Activated CD4-positive, alpha-beta T cell treated with anti-CD3 and anti-CD28 coated beads for 4 hours (primary cell): ENCODE measurements at regions not wholly inside any gene's neighbourhood (a gene's known extent, or its start where the extent isn't known, plus 50 kb on each side); places are given as distances from the start of the nearest gene placed in this dataset.
"Not testable (repeated sequence)": the region's sequence is repeated elsewhere in the genome, so short reads cannot be mapped to it uniquely, and the experiment has no call there.

Experiments
- DNase-seq, 2 donors: peaks; one replicate each; pipeline ENCODE4 v3.0.0-alpha.2; 2020

GRCh38 chr13:76829572-76830327, 56.5 kb downstream of the KCTD12 start:
- no peak for DNase-seq

GRCh38 chr13:76828316-76828741, 57.9 kb downstream of the KCTD12 start:
- no peak for DNase-seq

- no peak for DNase-seq
These were observed 59.7 kb downstream of the KCTD12 start for GRCh38 chr13:76826527-76826926.

- DNase-seq = no peak
These were observed 60.8 kb downstream of the KCTD12 start for GRCh38 chr13:76825430-76825829.

- DNase-seq = no peak
These were observed 62.2 kb downstream of the KCTD12 start for GRCh38 chr13:76823969-76824368.

GRCh38 chr13:76822698-76823267, 63.4 kb downstream of the KCTD12 start:
- DNase-seq = no peak

- DNase-seq = not testable (repeated sequence)
These were observed 65.0 kb downstream of the KCTD12 start for GRCh38 chr13:76821222-76821621.

- no peak for DNase-seq
These were observed 65.4 kb downstream of the KCTD12 start for GRCh38 chr13:76820759-76821158.

GRCh38 chr13:76816394-76816793, 69.8 kb downstream of the KCTD12 start:
- no peak for DNase-seq

GRCh38 chr13:76815344-76815743, 70.9 kb downstream of the KCTD12 start:
- DNase-seq = no peak

- no peak for DNase-seq
These were observed 72.3 kb downstream of the KCTD12 start for GRCh38 chr13:76813891-76814290.

GRCh38 chr13:76813000-76813691, 73.1 kb downstream of the KCTD12 start:
- DNase-seq = no peak

GRCh38 chr13:76812206-76812897, 73.9 kb downstream of the KCTD12 start:
- no peak for DNase-seq

- DNase-seq = no peak
These were observed 76.8 kb downstream of the KCTD12 start for GRCh38 chr13:76809389-76809788.

GRCh38 chr13:76808927-76809326, 77.3 kb downstream of the KCTD12 start:
- DNase-seq = no peak

GRCh38 chr13:76804801-76805200, 81.4 kb downstream of the KCTD12 start:
- no peak for DNase-seq

- DNase-seq = no peak
These were observed 82.4 kb downstream of the KCTD12 start for GRCh38 chr13:76803831-76804230.

- no peak for DNase-seq
These were observed 85.3 kb downstream of the KCTD12 start for GRCh38 chr13:76800943-76801342.

- DNase-seq = no peak
These were observed 86.5 kb downstream of the KCTD12 start for GRCh38 chr13:76799696-76800095.

- no peak for DNase-seq
These were observed 88.2 kb downstream of the KCTD12 start for GRCh38 chr13:76798037-76798436.

GRCh38 chr13:76797361-76797760, 88.8 kb downstream of the KCTD12 start:
- DNase-seq = no peak

- DNase-seq = no peak
These were observed 89.4 kb downstream of the KCTD12 start for GRCh38 chr13:76796851-76797250.
